Subcutaneous abdominal adipose tissue (tissue), 5 donors: ENCODE measurements at regions not wholly inside any gene's neighbourhood (a gene's known extent, or its start where the extent isn't known, plus 50 kb on each side); places are given as distances from the start of the nearest gene placed in this dataset.

Experiments used
- H3K27ac ChIP-seq: one replicate; pipeline ENCODE4 v1.7.0; 2013; ENCODE audit warnings: low read depth, mild to moderate bottlenecking, inconsistent platforms, low read length, moderate library complexity
- H3K27me3 ChIP-seq, 5 donors: one replicate each; pipeline ENCODE4 v1.7.0; 2013; ENCODE audit warnings: low read length in 5 of 5, inconsistent platforms in 1 of 5; ENCODE audit not compliant: control insufficient read depth in 5 of 5, insufficient read depth in 4 of 5
- H3K36me3 ChIP-seq, 5 donors: one replicate each; pipeline ENCODE4 v1.7.0; 2013; ENCODE audit warnings: low read length in 5 of 5; ENCODE audit not compliant: control insufficient read depth in 5 of 5, insufficient read depth in 5 of 5
- H3K4me1 ChIP-seq, 5 donors: one replicate each; pipeline ENCODE4 v1.7.0; 2013; ENCODE audit warnings: low read length in 5 of 5, mild to moderate bottlenecking in 3 of 5, moderate library complexity in 1 of 5; ENCODE audit not compliant: control insufficient read depth in 5 of 5, insufficient read depth in 5 of 5
- H3K4me3 ChIP-seq, 5 donors: one replicate each; pipeline ENCODE4 v1.7.0; 2013; ENCODE audit warnings: low read length in 5 of 5, low read depth in 1 of 5
- H3K9ac ChIP-seq, 5 donors: one replicate each; pipeline ENCODE4 v1.7.0; 2013; ENCODE audit warnings: low read length in 5 of 5, mild to moderate bottlenecking in 4 of 5, moderate library complexity in 3 of 5
- H3K9me3 ChIP-seq, 5 donors: one replicate each; pipeline ENCODE4 v1.7.0; 2013; ENCODE audit warnings: low read length in 5 of 5; ENCODE audit not compliant: control insufficient read depth in 5 of 5
- donor health status: healthy.
- donor health status: healthy.
- donor health status: healthy.
- donor health status: healthy.
- donor health status: healthy.

DNA sequence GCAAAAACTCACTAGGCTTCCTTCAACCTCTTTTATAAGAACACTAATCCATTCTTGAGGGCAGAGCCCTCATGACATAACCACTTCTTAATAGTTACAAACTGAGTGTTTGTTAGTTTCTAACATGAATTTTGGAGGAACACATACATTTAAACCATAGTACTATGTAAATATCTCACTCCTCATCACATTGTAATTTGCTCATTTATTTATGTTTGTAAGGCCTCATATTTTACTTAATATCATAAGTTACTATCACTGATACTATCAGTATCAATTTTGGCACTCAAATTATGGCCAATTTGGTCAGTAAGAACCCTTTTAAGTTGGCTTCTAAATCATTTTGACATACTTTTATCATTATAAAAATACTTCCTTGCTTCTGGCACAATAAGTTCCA is 603.1 kb downstream of the ZEB2 start:
- no peaks in the 10 kb centered on the region for H3K4me1 ChIP-seq
- H3K27ac ChIP-seq = no peak overlapping the region
- H3K9ac ChIP-seq = no peak overlapping the region
- no peak overlapping the region for H3K4me3 ChIP-seq
- H3K9me3 ChIP-seq = peaks cover 0 to 19% (median 8%) of the 10 kb centered on the region in 5 donors
- H3K27me3 ChIP-seq = no peaks in the 10 kb centered on the region
- H3K36me3 ChIP-seq = no peaks in the 10 kb centered on the region

DNA sequence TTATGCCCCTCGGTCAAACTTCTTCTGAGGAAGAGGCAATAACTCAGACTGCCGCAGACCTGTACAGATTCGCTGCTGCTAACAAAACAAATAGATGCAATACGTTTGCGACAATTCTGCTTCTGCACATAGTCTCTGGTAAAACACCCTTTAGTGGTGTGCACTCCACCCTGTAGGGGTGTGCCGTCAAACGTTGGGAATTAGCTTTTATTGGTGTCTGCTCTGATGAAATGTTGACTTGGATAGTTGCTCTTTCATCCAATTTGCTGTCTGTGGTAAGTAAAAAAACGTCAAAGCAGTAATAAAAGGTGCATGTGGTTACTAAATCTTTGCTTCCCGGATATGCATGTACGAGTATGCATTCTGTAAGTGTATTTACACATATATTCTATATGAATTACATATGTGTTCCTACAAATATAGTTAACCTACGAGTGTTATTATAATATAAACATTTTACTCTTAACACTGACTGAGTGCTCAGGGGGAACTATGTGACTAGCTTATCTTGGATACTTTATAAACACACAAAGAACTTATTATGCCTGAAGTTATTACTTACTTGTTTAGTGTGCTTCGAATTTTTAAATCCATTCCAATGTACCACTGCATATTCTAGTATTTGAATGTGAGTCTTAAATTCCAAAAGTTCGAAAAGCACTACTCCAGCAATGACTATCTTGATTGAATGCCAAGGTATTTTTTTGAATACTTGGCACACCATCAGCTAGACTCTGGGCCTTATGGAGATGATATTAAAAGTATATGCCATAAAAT is 610.2 kb downstream of the ZEB2 start:
- no peaks in the 10 kb centered on the region for H3K4me1 ChIP-seq
- no peaks in the 10 kb centered on the region for H3K27me3 ChIP-seq
- no peaks in the 10 kb centered on the region for H3K36me3 ChIP-seq
- no peak overlapping the region for H3K9ac ChIP-seq
- no peak overlapping the region for H3K27ac ChIP-seq
- no peaks in the 10 kb centered on the region for H3K9me3 ChIP-seq
- H3K4me3 ChIP-seq = no peak overlapping the region

DNA sequence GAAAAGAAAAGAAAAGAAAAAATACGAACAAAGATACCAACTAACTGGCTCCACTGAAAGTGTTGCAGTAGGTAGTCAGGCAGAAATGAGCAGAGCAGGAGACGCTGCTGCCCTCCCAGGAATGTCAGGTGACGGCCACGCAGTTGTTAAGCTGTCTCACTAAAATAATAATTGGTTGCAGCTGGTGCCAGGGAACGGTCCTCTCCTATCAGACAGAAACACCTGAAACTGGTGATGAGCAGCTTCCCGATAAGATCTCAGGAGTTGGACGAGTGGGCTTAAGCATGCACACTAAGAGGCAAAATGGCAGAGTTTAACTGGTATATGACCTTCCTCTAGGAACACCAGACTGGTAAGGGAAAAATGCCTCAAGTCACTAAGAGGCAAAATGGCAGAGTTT is 611.1 kb downstream of the ZEB2 start:
- Histone ChIP-seq H3K9ac (no peak overlapping the region), H3K27me3 (no peaks in the 10 kb centered on the region), H3K4me3 (no peak overlapping the region), H3K36me3 (no peaks in the 10 kb centered on the region), H3K9me3 (no peaks in the 10 kb centered on the region), H3K27ac (no peak overlapping the region), H3K4me1 (peaks cover 0 to under 1% (median 0%) of the 10 kb centered on the region in 5 donors)

DNA sequence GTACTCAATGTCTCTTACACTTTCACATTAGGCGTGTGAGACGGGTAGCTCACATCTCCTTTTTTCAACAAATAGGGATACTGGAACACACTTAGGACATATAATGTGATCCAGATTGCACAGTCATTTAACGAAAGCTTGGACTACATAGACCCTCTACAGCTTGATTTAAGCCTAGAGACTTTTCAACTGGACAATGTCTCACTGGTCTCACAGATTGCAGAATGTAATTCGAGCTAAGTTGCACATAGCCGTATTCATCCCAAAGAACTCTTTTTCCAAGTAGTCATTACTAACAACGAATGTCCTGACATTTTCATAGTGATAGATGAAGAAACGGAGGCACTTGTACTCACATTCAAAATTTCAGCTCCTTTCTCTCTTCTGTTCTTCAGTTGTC is 612.1 kb downstream of the ZEB2 start:
- Histone ChIP-seq H3K27ac (no peak overlapping the region), H3K9me3 (no peaks in the 10 kb centered on the region), H3K27me3 (no peaks in the 10 kb centered on the region), H3K4me3 (no peak overlapping the region), H3K9ac (no peak overlapping the region), H3K36me3 (no peaks in the 10 kb centered on the region), H3K4me1 (peaks cover 0 to 10% (median 4%) of the 10 kb centered on the region in 5 donors)

DNA sequence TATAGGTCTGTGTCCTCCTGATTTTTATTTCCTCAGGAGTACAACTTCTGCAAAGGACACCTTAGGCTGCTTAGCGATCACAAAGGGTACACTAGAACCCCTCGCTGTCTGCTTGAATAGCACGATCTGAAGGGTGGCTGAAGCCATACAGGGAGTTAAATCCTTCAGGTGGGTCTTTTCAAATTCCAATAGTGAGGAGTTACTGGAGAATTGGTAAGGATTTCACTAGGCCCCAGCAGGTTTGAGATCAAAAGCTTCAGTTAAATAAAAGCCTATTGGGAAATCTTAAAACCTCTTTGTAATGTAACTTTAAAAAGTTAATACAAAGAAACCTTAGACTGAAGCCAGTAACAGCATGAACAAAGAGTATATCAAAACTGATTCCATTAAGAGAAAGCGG is 613.1 kb downstream of the ZEB2 start:
- H3K4me1 ChIP-seq = peaks cover 0 to 10% (median 4%) of the 10 kb centered on the region in 5 donors
- H3K9ac ChIP-seq = no peak overlapping the region
- no peak overlapping the region for H3K4me3 ChIP-seq
- H3K27me3 ChIP-seq = no peaks in the 10 kb centered on the region
- H3K9me3 ChIP-seq = no peaks in the 10 kb centered on the region
- no peak overlapping the region for H3K27ac ChIP-seq
- H3K36me3 ChIP-seq = no peaks in the 10 kb centered on the region

DNA sequence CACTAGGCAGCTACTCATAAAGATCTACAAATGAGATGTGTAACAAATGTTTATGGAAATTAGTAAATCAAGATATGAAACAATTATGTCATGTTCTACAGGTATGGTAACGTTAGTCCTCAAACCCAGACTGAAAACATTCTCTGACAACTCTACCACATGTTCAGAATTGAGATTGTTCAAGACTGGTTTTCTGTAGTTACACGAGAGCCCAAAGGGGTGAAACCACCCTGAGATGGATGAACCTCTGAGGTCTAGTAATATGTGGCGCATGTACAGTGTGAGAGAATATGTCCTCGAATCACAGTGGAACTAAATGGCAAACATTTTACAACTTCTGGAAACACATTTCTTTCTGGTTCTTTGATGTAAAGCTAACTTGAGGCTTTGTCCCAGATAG is 614.3 kb downstream of the ZEB2 start:
- H3K27ac ChIP-seq = no peak overlapping the region
- H3K4me1 ChIP-seq = peaks cover 0 to 10% (median 4%) of the 10 kb centered on the region in 5 donors

DNA sequence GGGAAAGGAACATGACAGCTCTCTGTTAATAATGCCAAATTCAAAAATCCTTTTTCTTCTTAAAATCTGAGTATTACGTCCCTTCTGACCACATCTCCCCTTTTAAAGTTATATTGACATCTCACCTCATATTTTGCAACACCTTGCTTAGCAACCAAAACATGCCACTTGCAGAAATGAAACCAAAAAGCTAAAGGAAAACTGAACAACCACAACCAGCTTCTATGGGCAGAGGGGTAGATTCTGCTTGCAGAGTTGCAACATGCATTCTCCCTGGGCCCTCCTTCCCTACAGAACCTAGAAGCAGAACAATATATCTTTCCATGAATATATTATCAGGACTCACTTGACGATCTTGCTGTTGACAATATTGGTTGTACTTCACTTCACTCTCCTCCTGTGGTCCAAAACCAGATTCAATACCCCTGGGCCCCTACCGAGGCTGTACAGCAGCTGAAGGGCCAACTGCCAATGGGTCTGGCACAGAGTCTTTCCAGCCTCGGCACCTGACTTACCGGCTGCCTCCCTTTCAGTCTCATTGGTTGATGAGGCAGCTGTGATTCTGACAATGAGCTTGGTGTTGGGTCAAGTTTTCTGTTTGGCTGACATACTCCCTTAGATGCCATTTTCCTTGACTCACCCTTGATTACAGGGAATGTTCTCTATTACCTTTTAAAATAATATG is 616.6 kb downstream of the ZEB2 start:
- peaks cover 0 to 10% (median 4%) of the 10 kb centered on the region in 5 donors for H3K4me1 ChIP-seq
- peak overlapping the region in 1 of 5 donors; percentile 32 for H3K4me3 ChIP-seq
- no peak overlapping the region for H3K9ac ChIP-seq
- H3K9me3 ChIP-seq = no peaks in the 10 kb centered on the region
- H3K27ac ChIP-seq = no peak overlapping the region
- H3K27me3 ChIP-seq = no peaks in the 10 kb centered on the region
- no peaks in the 10 kb centered on the region for H3K36me3 ChIP-seq

More for the DNA sequence above, 614.3 kb downstream of the ZEB2 start:
- no peaks in the 10 kb centered on the region for H3K27me3 ChIP-seq
- H3K9ac ChIP-seq = no peak overlapping the region
- H3K36me3 ChIP-seq = no peaks in the 10 kb centered on the region
- H3K9me3 ChIP-seq = no peaks in the 10 kb centered on the region
- H3K4me3 ChIP-seq = no peak overlapping the region

DNA sequence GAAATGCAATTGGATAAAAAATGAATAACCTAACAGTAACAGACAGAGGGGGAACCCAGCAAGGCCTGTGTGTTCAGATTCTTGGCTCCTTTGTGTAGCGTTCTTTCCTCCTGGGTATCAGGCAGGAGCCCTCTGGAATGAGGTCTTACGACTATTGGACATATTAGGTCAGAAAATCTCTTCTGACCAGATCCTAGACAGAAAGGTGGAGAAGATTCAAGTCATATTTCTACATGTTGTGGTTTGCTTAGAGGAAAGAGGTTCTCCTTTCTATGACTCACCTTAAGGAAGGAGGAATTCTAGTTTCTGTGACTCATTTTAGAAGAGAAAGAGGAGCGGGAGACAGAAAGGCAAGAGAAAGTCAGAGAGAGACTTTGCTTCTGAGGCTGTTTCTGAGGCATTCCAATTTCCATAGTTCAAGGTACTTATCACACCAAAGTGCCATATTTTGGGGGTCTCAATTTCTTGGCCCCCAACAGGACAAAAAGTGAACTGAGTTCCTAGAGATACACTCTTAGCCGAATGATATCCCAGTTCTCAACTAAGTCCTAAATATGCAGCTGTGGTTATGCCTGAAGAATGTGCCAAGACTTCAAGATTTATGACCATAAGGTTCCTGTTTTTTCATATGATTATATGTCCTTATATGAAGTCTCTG is 618.6 kb downstream of the ZEB2 start:
- Histone ChIP-seq H3K9me3 (no peaks in the 10 kb centered on the region), H3K9ac (no peak overlapping the region), H3K4me1 (peaks cover 0 to 10% (median 4%) of the 10 kb centered on the region in 5 donors), H3K36me3 (no peaks in the 10 kb centered on the region), H3K4me3 (no peak overlapping the region), H3K27ac (no peak overlapping the region), H3K27me3 (no peaks in the 10 kb centered on the region)

DNA sequence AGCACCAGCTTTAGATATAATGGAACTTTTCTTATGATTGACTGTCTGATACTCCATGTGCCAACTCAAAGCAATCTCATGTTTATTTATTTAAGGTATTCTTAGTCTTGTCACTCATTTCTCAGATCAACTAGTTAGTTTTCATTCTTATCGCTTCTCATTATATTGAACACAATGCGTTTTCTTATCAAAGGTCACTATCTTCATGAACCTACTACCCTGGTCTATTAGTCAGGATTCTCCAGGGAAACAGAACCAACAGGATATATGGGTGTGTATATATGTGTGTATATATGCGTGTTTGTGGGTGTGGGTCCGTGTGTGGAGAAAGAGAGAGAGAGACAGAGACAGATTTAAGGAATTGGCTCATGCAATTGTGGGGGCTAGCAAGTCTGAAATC is 619.9 kb downstream of the ZEB2 start:
- Histone ChIP-seq H3K27me3 (no peaks in the 10 kb centered on the region), H3K36me3 (no peaks in the 10 kb centered on the region), H3K9ac (no peak overlapping the region), H3K9me3 (no peaks in the 10 kb centered on the region), H3K4me1 (peaks cover 0 to 10% (median 4%) of the 10 kb centered on the region in 5 donors), H3K27ac (no peak overlapping the region), H3K4me3 (no peak overlapping the region)

DNA sequence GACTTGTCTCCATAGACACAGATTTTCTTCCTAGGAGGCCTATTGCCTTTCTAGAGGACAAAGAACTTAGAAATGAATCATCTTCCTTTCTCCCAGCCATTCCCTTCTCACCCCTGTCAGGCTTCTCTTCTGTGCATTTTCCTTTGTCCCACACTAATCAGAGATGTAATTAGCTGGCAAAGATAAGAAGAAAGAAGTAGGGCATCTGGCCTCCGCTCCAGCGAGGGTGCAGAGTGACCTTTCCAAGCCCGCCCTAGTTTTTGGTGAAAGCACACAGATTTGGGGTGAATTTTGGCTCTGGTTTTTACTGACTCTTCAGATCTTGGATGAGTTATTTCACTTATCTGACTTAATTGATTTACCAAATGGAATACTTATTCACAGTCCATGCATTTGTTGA is 626.5 kb downstream of the ZEB2 start:
- H3K27ac ChIP-seq = no peak overlapping the region
- no peak overlapping the region for H3K4me3 ChIP-seq
- H3K27me3 ChIP-seq = no peaks in the 10 kb centered on the region
- no peaks in the 10 kb centered on the region for H3K36me3 ChIP-seq
- H3K4me1 ChIP-seq = no peaks in the 10 kb centered on the region
- H3K9me3 ChIP-seq = no peaks in the 10 kb centered on the region
- no peak overlapping the region for H3K9ac ChIP-seq
